ENCODE measurements at regions not wholly inside any gene's neighbourhood (a gene's known extent, or its start where the extent isn't known, plus 50 kb on each side); places are given as distances from the start of the nearest gene placed in this dataset.
A peak's percentile ranks its signal among the peaks of the same experiment; 100 is the strongest.
"Not testable (repeated sequence)": the region's sequence is repeated elsewhere in the genome, so short reads cannot be mapped to it uniquely, and the experiment has no call there.

DNA sequence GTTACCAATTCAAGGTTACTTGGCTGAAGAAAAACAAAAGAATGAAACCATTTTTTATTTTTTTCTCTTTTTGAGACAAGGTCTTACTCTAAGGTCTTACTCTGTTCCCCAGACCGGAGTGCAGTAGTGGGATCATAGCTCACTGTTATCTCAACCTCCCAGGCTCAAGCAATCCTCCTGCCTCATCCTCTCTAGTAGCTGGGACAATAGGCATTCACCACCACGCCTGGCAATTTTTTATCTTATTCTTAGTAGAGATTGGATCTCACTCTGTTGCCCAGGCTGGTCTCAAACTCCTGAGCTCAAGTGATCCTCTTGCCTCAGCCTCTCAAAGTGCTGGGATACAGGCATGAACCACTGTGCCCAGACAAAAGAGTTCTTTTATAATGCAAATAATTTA is 3732.0 kb upstream of the OR11H1 start:
- H3K36me3 ChIP-seq; DNase-seq; intact Hi-C loops (cut with DNase I); H3K4me1 ChIP-seq (ENCODE audit: insufficient read depth); H3K27ac ChIP-seq; H3K27me3 ChIP-seq; H3K9me3 ChIP-seq; H3K4me3 ChIP-seq: not testable (repeated sequence)
- 52% methylated on average over 2 of the region's 2 CpGs; no CpG with 5 or more reads in 2 of the 3 donors for WGBS, 3 donors

DNA sequence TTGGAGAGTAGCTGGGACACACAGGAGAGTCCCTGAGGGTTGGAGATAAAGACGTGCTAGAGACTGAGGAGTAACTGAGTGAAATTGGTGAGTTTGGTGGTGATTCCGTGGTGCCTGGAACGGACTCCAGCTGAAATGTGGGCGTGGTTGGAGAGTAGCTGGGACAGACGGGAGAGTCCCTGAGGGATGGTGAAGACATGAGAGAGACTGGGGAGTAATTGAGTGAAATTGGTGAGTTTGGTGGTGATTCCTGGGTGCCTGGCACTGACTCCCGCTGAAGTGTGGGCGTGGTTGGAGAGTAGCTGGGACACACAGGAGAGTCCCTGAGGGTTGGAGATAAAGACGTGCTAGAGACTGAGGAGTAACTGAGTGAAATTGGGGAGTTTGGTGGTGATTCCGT is 3712.5 kb upstream of the OR11H1 start:
- DNase-seq, result peak in 1 of 5 donors; percentile 7
- H3K36me3 ChIP-seq; H3K9me3 ChIP-seq; H3K27me3 ChIP-seq; H3K4me3 ChIP-seq; H3K4me1 ChIP-seq (ENCODE audit: insufficient read depth); H3K27ac ChIP-seq; intact Hi-C loops (cut with DNase I): not testable (repeated sequence)
- 50 to 60% (median 57%) methylated on average over 2 to 6 of the region's 9 CpGs for WGBS, 3 donors

DNA sequence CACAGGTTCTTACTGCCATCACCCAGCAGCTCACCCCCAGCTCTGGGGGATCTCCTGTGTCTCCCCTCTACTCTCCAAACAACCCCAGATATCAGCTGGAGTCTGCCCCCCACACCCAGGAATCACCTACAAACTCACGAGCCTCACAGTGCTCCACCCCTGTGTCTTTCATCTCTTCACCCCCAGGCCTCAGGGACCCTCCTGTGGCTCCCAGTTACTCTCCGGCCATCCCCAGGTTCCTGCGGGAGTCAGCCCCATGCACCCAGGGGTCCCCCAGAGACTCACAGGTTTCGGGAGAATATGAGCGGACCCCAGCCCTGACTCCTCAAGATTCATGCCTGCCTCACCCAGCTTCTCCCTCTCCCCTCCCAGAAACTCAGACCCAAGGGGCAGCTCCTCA is 3709.1 kb upstream of the OR11H1 start:
- intact Hi-C loops (cut with DNase I); H3K27ac ChIP-seq; H3K4me3 ChIP-seq; H3K36me3 ChIP-seq; H3K27me3 ChIP-seq; H3K9me3 ChIP-seq; H3K4me1 ChIP-seq (ENCODE audit: insufficient read depth): not testable (repeated sequence)
- DNase-seq, result peak in 1 of 5 donors; percentile 7
- WGBS, 3 donors, result 40 to 88% methylated on average over 2 to 3 of the region's 5 CpGs; no CpG with 5 or more reads in 1 of the 3 donors

DNA sequence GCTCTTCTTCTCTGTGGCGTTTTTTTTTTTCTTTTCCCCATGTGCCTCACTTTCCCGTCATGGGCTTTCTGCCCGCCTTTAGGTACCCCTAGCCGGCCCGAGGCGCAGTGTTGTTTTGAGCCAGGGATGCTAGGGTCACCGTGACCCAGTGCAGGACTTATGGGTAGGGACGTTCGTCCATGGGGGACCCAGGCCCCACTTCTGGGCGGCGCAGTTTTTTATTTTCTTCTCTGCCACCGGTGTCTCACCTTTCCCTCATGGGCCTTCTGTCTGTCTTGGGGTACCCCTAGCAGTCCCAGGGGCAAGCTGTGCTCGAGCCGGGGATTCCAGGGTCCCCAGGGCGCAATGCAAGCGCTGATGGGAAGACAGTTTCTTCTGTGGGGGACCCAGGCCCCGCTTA is 3705.7 kb upstream of the OR11H1 start:
- H3K36me3 ChIP-seq; H3K4me3 ChIP-seq; H3K4me1 ChIP-seq (ENCODE audit: insufficient read depth); H3K27me3 ChIP-seq; H3K9me3 ChIP-seq; DNase-seq; intact Hi-C loops (cut with DNase I); H3K27ac ChIP-seq: not testable (repeated sequence)
- 75 to 84% methylated on average over 4 to 7 of the region's 17 CpGs; no CpG with 5 or more reads in 1 of the 3 donors for WGBS, 3 donors

DNA sequence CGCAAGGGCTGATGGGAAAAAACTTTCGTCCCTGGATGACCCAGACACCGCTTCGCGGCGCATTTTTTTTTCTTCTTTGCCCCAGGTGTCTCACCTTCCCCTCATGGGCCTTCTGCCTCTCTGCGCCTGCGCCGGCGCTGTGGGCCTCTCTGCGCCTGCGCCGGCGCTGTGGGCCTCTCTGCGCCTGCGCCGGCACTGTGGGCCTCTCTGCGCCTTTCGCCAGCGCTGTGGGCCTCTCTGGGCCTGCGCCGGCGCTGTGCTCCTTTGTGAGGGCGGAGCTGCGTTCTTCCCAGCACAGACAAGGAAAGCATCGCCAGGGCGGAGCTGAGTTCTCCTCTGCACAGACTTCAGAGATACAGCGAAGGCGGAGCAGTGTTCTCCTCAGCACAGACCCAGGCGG is 3703.0 kb upstream of the OR11H1 start:
- DNase-seq; intact Hi-C loops (cut with DNase I); H3K27me3 ChIP-seq; H3K4me1 ChIP-seq (ENCODE audit: insufficient read depth); H3K36me3 ChIP-seq; H3K4me3 ChIP-seq; H3K27ac ChIP-seq; H3K9me3 ChIP-seq: not testable (repeated sequence)
- 60 to 87% methylated on average over 1 to 8 of the region's 30 CpGs; no CpG with 5 or more reads in 1 of the 3 donors for WGBS, 3 donors

DNA sequence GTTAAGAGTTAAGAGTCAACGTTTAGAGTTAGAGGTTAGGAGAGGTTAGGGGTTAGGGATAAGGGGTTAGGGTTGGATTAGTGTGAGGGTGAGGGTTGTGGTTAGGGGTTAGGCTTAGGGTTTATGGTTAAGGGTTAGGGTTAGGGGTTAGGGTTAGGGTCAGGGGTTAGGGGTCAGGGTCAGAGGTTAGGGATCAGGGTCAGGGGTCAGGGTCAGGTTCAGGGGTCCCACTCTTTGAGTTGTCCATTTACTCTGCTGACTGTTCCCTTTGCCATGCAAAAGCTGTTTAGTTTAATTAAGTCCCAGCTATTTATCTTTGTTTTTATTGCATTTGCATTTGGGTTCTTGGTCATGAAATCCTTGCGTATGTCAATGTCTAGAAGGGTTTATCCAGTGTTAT is 3702.0 kb upstream of the OR11H1 start:
- H3K27me3 ChIP-seq; H3K4me3 ChIP-seq; H3K27ac ChIP-seq; H3K4me1 ChIP-seq (ENCODE audit: insufficient read depth); DNase-seq; H3K36me3 ChIP-seq; intact Hi-C loops (cut with DNase I); H3K9me3 ChIP-seq: not testable (repeated sequence)
- 89 to 94% methylated on average over 1 of the region's 2 CpGs; no CpG with 5 or more reads in 1 of the 3 donors for WGBS, 3 donors

DNA sequence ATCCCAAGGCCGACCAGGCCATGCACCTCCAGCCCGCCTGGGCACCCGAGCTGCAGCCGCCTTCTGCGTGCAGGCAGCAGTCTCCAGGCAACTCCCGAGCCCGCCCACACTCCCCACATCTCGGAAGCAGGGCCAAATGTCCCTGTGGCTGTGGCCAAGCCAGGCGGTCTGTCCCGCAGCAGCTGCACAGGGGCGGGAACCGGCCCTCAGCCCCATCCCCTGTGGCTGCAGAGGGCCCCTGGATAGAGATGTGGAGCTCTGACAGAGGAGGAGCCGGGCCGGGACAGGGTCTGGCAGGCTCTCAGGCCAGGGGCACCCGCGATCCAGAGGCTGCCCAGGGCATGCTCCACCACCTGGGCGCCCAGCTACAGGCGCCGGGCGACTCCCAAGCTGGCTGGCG is 3698.6 kb upstream of the OR11H1 start:
- H3K9me3 ChIP-seq; H3K4me3 ChIP-seq; H3K27ac ChIP-seq; H3K4me1 ChIP-seq (ENCODE audit: insufficient read depth); H3K36me3 ChIP-seq; intact Hi-C loops (cut with DNase I); H3K27me3 ChIP-seq: not testable (repeated sequence)
- DNase-seq, result peak; percentile 9 to 33 (median 18)
- WGBS, 3 donors, result 48 to 61% (median 55%) methylated on average over 7 to 11 of the region's 21 CpGs
